GM19372 (cell line): ENCODE measurements at regions not wholly inside any gene's neighbourhood (a gene's known extent, or its start where the extent isn't known, plus 50 kb on each side); places are given as distances from the start of the nearest gene placed in this dataset.

Experiments used
- ATAC-seq: cut with Tn5 transposase; IDR thresholded peaks from one replicate; pipeline ENCODE4 v1.9.1; 2021; ENCODE audit warnings: mild to moderate bottlenecking, low read depth, moderate library complexity; ENCODE audit not compliant: unreplicated experiment

DNA sequence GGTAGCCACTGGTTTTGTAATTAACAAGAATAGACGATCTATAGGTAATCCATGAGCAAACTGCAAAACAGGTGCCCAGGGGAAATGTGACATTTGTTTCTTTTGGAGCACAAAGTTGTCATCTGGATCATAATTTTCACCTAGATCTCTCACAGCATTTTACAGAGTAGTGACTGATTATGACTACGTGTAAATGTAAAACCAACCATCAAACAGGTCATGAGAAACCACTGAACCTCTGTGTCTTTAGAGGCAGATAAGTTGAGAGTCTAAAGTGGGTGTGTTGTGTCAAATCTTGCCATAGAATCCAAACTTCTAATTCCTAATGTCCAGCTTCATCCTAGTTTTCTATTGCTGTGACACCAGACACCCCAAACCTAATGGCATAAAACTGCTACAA, 648.1 kb downstream of the MID1IP1 start:
- ATAC-seq: no peak

GRCh38 chrX:39450234-39450977, 647.4 kb downstream of the BCOR start:
- no peak for ATAC-seq

DNA sequence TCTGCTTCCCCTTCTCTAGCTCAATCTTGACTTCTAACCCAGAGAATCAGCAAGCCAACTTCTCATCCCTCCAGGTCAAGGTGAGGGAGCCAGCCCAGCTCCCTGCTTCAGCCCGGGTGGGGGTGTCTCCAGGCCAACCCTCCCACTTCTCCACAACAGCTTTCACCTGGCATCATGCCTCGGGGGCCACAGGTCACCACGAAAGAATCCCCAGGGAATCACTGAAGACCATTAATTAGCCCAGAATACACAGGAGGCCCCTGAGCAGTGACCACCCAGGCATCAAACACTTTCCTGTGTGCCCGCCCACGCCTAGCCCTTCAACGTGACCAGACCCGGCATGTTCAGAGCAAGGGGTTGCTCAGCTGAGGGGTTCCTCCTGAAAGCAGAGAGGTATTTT, 646.7 kb downstream of the BCOR start:
- ATAC-seq: no peak

GRCh38 chrX:39452401-39452800, 645.4 kb downstream of the BCOR start:
- ATAC-seq: no peak

DNA sequence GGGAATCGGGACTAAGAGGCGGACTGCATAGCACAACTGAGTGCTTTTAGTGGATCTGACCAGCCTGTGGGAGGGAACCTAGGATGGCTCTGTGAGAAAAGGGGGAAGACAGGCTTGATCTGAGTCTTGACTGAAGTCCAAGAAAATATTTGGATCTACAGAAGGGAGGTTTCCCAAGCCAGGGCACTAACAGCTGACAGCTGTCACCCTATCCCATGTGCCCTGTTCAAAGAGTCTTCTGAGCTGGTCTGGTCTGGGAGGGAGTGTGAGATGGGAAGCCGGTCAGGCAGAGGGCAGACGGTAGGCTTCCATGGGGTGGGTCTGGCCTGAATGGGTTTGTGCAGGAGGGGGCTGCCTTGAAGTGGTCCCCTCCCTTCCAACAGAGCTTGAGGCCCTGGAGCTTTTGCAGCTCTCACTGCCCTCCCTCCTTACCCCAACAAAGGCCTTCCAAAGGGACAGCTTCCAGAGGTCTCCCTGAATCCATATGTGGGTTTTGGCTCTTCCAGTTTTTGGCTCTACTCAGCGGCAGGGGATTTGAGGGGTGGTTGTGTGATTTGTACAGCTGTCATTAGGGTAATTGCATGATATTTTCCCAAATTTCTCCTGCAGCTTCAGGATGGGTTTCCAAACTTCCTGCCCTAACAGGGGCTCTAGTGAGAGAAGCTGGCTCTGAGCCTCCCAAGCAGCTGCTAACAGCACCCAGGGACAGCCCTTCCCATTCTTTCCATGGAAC, 643.7 kb downstream of the BCOR start:
- no peak for ATAC-seq

- no peak for ATAC-seq
Measured at GRCh38 chrX:39456894-39457604, 640.7 kb downstream of the BCOR start.

- ATAC-seq: no peak
Measured at GRCh38 chrX:39458779-39459178, 639.0 kb downstream of the BCOR start.

GRCh38 chrX:39459204-39459603, 638.6 kb downstream of the BCOR start:
- ATAC-seq: no peak

GRCh38 chrX:39459952-39460351, 637.8 kb downstream of the BCOR start:
- ATAC-seq: no peak

GRCh38 chrX:39460499-39460898, 637.3 kb downstream of the BCOR start:
- no peak for ATAC-seq

- no peak for ATAC-seq
Measured at GRCh38 chrX:39462835-39463234, 634.9 kb downstream of the BCOR start.

- no peak for ATAC-seq
Measured at GRCh38 chrX:39464253-39464652, 633.5 kb downstream of the BCOR start.

DNA sequence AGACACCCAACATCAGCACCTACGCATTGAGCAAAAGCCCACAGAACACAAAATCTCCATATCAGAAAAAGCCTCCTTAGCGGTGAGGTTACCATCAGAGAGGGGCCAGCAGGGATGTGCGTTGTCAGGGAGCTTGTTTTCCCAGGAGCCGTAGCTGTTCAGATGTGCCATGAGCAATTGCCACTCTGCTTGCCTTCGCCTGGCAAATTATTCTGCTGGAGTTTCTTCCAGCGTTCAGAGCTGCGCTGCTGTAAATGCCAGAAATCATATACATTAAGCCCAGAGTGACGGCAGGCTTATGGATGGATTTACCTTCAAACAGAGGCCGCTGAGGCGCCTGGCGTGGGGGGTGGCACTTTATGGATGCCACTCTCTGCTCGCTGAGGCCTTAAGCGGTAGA, 632.3 kb downstream of the BCOR start:
- ATAC-seq: no peak

DNA sequence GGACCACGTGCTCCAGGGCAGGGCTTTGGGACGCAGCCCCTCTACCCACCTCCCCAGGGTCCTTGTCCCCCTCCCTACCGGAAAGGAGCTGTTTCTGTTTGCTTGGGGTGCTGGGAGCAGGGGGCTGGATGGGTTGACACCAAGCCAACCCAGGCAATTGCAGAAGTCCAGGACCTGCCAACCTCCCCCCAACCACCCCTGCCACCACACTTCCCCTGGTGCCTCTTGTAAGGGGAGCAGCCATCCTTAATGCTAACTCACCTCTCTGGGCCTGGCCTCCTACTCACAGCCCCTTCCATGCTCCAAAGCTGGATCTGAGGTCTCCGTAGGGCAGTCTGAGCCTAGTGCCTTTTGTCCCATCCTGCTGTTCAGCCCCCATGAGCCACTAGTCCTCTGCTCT, 631.9 kb downstream of the BCOR start:
- ATAC-seq: no peak

DNA sequence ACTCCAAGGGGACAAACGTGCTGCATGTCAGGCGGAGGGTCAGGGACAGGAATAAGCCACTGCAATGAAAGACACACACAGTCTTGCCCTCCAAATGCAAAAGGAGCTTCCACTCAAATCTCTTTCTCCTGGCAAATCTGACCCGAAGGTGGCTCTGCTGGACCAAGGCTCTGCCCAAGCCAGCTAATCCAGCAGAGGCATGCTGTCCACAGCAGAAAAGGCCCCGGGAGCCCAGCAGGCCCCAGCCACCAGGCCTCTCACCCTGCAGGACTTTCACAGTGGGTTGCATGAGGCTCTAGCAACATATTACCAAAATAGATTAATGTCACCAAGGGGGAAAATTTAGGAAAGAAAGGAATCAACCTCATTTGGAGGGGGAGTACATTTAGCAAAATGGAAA, 628.6 kb downstream of the BCOR start:
- ATAC-seq: no peak

- no peak for ATAC-seq
Measured at GRCh38 chrX:39470588-39471407, 627.0 kb downstream of the BCOR start.

DNA sequence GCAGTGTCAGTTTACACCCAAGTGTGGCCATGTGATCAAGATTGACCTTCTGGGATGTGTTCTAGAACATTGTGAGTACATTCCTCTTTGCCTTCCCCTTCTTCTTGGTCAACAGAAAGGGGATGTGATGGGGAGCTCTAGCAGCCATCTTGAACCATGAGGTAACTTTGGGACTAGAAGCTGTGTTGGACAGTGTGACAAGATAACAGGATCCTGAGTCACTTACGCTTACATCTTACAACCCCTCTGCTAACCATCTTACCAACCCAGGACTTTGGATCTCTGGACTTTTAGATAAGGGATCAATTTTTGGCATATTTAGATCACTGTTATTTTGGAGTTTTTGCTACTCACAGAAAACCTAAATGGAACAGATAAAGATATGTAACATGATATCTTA, 625.6 kb downstream of the BCOR start:
- ATAC-seq: no peak

DNA sequence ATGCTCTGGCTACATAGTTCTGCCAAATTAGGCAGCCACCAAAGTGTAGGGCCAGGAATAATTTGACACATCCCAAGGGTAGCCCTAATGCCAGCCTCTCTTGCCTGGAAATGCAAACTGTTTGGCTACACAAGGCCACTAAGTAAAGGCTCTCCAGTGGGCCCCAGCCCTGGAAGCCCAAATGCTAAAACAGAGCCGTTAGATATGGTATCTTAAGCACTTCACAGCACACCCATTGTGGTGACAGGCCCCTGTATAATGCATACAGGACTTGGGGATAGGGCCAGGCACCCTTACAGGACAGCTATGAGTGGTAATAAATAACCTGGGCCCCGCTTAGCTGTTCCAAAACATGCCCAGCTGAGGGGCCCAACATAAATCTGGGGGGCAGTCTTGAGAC, 623.9 kb downstream of the BCOR start:
- ATAC-seq: no peak

DNA sequence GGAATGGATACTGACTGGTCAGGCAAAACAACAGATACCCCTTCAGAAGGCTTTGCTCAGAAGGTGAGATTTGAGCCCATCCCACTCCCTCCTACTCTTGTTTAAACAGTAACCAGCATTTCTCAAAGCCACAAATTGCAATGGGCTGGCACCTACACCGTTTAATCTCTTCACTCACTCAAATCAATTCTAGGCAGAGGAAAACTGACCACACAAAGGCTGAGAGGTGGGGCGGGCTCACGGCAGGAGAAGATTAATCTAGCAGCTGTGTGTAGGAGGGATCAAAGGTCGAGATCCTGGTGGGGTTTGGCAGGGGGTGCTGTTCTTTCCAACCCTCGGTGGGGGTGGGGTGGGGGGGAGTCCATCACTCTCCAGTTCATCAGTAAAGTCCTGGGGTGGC, 622.4 kb downstream of the BCOR start:
- ATAC-seq: no peak

DNA sequence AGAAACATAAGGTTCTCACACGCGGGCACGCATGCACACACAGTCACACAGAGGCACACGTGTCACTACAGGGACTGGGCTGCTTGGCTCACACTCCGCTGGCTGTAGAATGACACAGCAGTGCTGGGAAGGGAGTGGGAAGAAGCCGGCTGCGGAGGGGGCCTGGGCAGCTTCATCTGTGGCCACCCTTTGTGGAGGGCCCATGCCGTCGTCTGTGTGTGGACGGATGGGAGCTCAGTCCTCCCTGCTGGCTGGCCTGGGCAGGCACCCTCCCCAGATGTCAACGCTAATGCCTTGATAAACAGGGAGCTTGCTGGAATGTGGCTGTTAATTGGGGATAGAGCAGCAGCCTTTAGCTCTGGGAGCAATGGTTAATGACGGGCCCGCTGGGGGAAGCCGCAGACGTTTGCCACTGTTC, 621.1 kb downstream of the BCOR start:
- ATAC-seq: no peak
